Amniotic stem cell (primary cell): ENCODE measurements at regions not wholly inside any gene's neighbourhood (a gene's known extent, or its start where the extent isn't known, plus 50 kb on each side); places are given as distances from the start of the nearest gene placed in this dataset.
"Not testable (repeated sequence)": the region's sequence is repeated elsewhere in the genome, so short reads cannot be mapped to it uniquely, and the experiment has no call there.

Source experiments
- DNase-seq: peaks from one replicate; lab custom pipeline; 2025; lab: John Stamatoyannopoulos, UW

GRCh38 chr4:169934794-169935429 is 91.3 kb downstream of the MFAP3L start:
- DNase-seq, result no peak

- DNase-seq, result no peak
Observed at GRCh38 chr4:169933531-169933930, 92.7 kb downstream of the MFAP3L start.

- no peak for DNase-seq
Observed at GRCh38 chr4:169931964-169932363, 94.2 kb downstream of the MFAP3L start.

- not testable (repeated sequence) for DNase-seq
Observed at GRCh38 chr4:169930755-169931154, 95.4 kb downstream of the MFAP3L start.

- DNase-seq, result no peak
Observed at GRCh38 chr4:169927280-169927679, 98.9 kb downstream of the MFAP3L start.

GRCh38 chr4:169925678-169926077 is 100.5 kb downstream of the MFAP3L start:
- no peak for DNase-seq

GRCh38 chr4:169922632-169923276 is 103.4 kb downstream of the MFAP3L start:
- no peak for DNase-seq

GRCh38 chr4:169921732-169922131 is 104.5 kb downstream of the MFAP3L start:
- no peak for DNase-seq

GRCh38 chr4:169921237-169921636 is 105.0 kb downstream of the MFAP3L start:
- DNase-seq, result no peak

GRCh38 chr4:169919194-169920124 is 106.7 kb downstream of the MFAP3L start:
- not testable (repeated sequence) for DNase-seq

- no peak for DNase-seq
Observed at GRCh38 chr4:169915545-169915944, 110.7 kb downstream of the MFAP3L start.

- DNase-seq, result no peak
Observed at GRCh38 chr4:169914866-169915265, 111.3 kb downstream of the MFAP3L start.

GRCh38 chr4:169912996-169913395 is 113.2 kb downstream of the MFAP3L start:
- no peak for DNase-seq

GRCh38 chr4:169909897-169910296 is 116.3 kb downstream of the MFAP3L start:
- DNase-seq, result no peak

- no peak for DNase-seq
Observed at GRCh38 chr4:169909479-169909878, 116.7 kb downstream of the MFAP3L start.

- DNase-seq, result no peak
Observed at GRCh38 chr4:169907705-169908104, 118.5 kb downstream of the MFAP3L start.

- DNase-seq, result no peak
Observed at GRCh38 chr4:169906821-169907220, 119.4 kb downstream of the MFAP3L start.

- no peak for DNase-seq
Observed at GRCh38 chr4:169906104-169906503, 120.1 kb downstream of the MFAP3L start.

- no peak for DNase-seq
Observed at GRCh38 chr4:169902658-169903345, 123.4 kb downstream of the MFAP3L start.

GRCh38 chr4:169900241-169900845 is 125.9 kb downstream of the MFAP3L start:
- DNase-seq, result no peak

- DNase-seq, result no peak
Observed at GRCh38 chr4:169899295-169899694, 126.9 kb downstream of the MFAP3L start.

- no peak for DNase-seq
Observed at GRCh38 chr4:169898095-169898494, 128.1 kb downstream of the MFAP3L start.
